ENCODE measurements at regions not wholly inside any gene's neighbourhood (a gene's known extent, or its start where the extent isn't known, plus 50 kb on each side); places are given as distances from the start of the nearest gene placed in this dataset.

DNA sequence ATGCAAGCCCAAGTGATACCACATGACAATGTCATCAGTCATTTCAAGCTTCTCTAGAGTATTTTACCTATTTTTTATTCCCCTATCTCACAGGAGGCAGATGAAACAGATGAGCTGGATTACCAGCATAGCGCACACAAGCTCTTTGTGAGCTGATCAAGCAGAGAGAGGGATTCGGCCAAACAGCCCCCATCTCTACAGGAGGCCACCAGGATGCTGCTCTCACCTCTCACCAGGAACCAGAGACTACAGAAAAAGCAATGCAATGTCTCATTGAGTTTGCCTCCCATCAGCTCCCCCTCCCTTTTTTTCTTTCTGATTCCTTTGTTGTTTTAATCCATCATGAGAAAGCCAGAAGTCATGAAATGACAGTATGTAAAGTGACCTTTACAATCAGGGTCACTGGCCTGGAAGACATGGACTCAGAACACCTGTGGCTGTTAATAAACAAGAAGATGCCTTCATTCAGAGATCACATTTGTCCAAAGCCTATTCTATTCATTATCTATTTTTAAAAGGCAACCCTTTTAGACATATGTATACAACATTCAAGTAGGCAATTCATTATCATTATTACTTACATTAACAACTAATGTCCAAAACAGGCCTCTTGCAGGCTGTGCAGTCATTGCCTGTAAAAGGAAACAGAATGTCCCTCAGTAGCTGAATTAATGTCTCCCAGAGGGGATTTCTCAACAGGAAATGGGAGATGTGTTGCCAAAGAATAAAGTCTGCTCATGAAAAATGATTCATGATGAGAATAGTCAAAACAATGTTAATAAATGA, 656.6 kb downstream of the TBC1D4 start:
- DNase-seq (ENCODE audit: low read depth in 4 of 4, low spot score in 3 of 4) = peak in 1 of 4 donors; percentile 12

DNA sequence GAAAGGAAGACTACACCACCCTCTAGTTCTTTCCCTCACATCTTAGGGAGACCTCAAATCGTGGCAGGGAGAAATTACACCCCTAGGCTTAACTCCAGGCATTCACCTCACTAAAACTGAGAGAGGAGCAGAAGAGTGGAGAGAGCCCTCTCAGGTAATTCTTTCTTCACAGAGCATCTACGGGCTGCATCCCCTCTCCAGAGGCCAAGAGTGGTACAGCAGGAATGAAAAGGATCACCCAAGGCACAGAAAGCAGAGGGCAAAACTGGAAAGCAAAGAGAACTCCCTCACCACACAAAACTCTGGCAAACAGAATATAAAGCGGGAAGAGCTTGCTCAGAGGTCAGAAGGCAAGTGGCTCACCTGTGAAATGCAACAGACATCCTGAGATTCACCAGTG, 661.2 kb downstream of the TBC1D4 start:
- no peak for DNase-seq (ENCODE audit: low read depth in 4 of 4, low spot score in 3 of 4)

DNA sequence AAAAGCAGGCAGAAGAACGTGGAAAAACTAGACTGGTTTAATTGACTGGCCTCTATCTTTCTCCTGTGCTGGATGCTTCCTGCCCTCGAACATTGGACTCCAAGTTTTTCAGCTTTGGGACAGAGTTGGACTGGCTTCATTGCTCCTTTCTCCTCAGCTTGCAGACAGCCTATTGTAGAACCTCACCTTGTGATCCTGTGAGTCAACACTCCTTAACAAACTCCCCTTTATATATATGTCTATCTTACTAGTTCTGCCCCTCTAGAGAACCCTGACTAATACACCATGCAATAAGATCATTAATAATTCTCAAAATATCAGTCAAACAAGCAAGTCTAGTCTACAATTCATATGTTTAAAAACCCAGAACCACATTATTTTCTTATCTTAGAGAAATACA, 662.4 kb downstream of the TBC1D4 start:
- DNase-seq (ENCODE audit: low read depth in 4 of 4, low spot score in 3 of 4) = no peak

DNA sequence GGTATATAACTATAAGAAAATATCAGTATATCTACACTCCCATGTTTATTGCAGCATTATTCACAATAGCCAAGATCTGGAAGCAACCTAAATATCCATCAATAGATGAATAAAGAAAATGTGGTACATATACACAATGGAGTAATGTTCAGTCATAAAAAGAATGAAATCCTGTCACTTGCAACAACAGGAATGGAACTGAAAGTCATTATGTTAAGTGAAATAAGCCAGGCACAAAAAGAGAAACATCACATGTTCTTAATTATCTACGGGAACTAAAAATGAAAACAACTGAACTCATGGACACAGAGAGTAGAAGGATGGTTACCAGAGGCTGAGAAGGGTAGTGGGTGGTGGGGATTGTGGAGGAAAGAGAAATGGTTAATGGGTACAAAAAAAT, 665.2 kb downstream of the TBC1D4 start:
- no peak for DNase-seq (ENCODE audit: low read depth in 4 of 4, low spot score in 3 of 4)

DNA sequence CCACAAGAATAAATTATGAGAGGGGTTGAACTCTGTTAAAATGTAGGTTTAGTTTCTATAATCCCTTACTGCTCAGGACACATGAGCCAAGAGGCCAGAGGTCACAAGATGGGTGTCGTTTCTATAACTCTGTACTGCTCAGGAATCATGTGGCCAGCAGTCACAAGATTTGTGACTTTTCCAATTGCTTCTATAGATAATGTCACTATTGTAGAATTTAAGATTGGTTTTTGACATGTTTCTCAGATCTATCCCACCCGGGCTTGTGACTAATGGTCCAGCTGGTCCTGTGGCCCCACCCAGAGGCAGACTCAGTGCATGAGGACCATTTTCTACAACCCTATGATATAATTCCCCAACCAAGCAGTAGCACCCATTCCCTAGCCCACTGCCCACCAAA, 662.0 kb upstream of the KLF12 start:
- DNase-seq (ENCODE audit: low read depth in 4 of 4, low spot score in 3 of 4) = no peak

DNA sequence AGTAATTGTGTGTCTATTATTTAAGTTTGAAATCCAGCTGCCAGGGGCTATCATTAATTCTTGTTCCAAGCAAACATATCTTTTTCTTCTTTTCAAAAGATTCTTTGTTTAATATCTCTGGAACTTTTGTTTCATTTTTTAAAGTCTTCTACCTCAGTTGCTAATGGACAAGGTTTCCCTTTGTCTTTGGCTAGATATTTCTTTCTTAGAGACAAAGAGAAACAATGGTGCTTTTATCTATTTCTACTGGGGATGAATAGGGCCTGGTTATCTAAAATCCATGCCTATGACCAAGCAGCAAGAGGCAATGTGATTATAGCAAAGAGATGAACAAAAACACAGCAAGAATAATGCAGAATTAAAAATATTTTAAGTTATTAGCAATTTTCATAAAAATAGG, 661.3 kb upstream of the KLF12 start:
- DNase-seq (ENCODE audit: low read depth in 4 of 4, low spot score in 3 of 4) = no peak

DNA sequence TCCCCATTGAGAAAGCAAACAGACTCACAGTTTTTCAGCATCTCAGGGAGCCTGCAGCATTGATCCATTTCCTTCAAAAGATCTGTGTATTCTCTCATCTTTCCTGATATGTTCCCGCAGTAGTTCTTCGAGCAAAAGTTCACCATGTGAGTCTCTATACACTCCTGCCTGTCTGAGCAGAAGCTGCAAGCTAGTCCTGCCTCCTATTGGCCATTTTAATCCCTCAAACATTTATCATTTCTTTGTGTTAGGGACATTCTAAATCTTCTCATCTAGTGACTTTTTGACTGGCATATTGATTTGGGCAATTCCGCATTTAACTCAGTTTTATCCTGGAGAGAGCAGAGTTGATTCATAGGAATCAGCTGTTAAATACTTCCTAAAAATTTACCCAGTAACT, 660.4 kb upstream of the KLF12 start:
- DNase-seq (ENCODE audit: low read depth in 4 of 4, low spot score in 3 of 4) = no peak

DNA sequence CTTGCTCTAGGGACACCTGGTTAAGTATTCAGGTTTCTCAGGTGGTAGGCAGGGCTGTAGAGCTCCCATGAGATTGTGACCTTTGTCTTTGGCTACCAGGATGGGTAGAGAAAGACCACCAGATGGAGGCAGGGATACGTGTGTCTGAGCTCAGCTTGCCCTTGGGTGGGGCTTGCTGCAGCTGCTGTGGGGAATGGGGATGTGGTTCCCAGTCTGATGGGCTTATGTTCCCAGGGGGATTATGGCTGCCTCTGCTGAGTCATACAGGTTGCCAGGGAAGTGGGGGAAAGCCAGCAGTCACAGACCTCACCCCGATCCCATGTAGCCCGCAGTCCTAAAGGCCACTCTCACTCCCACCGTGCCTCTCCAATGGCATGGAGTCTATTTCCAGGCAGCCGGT, 659.9 kb upstream of the KLF12 start:
- DNase-seq (ENCODE audit: low read depth in 4 of 4, low spot score in 3 of 4) = no peak

DNA sequence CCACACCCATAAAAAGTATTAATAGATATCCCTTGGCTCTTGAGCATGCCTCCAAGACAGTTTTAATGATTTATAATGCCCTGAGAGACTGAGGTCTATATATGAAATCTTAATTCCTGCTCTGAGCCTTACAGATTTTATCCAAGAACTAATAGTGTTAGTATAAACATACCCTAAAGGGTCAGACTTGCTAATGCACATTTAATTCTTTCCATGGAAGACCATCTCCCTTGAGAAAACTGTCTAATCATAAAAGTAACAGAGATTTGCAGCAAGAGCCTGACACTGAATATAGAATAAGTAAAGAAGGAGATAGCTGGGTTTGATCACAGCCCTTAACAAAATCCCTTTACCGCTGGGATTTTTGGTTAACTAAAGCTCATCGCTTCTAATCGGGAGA, 650.8 kb upstream of the KLF12 start:
- DNase-seq (ENCODE audit: low read depth in 4 of 4, low spot score in 3 of 4) = no peak

DNA sequence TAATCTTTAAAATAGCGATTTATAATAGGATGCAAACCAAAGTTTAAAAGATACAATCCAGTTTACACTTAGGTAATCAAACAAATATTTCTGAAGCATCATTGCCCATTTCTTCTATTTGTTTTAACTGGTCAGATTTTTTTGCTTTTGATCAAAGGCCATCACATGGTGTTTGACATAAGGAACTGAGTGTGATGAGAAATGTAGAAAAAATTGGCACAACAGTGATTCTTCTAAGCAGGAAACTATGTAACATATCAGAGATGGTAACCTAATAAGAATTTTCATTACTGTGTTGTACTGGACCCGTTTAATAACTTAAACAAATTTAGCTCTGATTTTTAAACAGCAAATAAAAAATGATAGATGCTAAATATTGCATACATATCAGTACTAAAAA, 644.7 kb upstream of the KLF12 start:
- no peak for DNase-seq (ENCODE audit: low read depth in 4 of 4, low spot score in 3 of 4)

DNA sequence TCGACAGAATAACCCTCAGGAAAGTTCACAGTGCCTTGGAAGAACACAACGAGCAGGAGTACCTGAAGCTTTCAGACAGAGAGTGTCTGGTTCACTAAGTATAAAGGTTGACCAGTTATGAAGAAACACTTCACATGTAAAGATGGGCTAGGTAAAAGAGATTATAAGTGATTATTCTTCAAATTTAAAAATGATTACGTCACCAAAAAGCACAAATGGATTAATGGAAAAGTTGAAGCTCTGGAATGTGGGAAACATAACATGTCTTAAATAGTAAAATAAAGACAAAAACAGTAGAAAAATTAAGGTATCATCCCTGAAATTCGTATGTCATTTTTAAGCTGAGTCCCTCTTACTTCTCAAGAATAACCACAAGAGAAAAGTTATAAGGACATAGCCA, 643.9 kb upstream of the KLF12 start:
- no peak for DNase-seq (ENCODE audit: low read depth in 4 of 4, low spot score in 3 of 4)

DNA sequence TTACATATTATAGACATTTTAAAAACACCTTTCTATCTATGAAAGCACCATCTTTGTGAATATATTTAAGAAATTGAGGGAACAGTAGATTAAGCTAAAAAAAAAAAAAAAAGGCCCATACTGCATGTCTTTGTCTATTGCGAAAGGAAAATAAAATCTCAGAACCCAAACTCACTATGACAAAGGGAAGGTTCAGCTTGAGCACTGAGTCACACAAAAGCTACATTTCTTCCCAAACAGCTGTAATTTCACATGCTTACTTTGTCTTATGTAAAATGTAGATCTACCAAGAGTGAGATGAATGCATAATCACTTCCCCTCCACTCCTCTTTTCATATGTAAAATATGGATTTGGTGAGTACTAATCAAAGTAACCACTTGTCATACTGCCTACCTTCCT, 640.1 kb upstream of the KLF12 start:
- no peak for DNase-seq (ENCODE audit: low read depth in 4 of 4, low spot score in 3 of 4)

DNA sequence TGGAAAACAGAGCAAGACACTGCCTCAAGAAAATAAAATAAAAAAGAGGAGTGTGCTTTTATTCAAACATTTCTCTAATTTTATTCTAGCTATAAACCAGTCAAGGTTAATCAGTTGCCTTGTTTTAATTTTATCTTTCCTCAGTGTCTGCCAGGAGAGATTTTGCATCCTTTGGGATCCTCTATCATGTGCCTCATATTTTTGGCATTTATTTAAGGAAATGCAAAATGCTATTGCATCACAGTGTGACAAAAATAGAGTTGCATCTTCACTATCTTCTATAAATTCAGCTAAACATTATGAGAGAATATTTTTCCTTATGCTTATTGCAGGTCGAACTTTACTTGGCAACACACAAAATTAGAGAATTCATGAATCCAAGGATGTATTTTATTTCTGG, 639.0 kb upstream of the KLF12 start:
- no peak for DNase-seq (ENCODE audit: low read depth in 4 of 4, low spot score in 3 of 4)

DNA sequence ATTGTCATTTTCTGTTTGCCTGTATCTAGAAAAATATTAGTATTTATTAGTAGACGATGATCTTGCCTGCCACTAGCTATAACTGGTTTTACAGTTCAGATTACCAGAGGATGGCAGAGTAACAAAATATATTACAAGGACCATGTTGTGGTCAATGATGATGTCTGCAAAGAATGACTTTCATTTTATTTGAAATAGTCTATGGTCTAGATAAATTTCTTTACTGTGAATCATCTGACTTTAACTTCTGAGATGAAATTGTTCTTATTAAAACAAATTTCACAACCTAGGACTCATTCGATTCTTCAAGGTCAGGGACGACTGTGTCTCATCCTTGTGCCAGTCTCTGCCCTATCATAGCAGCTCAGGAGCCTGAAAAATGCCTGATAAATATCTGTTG, 637.8 kb upstream of the KLF12 start:
- no peak for DNase-seq (ENCODE audit: low read depth in 4 of 4, low spot score in 3 of 4)

DNA sequence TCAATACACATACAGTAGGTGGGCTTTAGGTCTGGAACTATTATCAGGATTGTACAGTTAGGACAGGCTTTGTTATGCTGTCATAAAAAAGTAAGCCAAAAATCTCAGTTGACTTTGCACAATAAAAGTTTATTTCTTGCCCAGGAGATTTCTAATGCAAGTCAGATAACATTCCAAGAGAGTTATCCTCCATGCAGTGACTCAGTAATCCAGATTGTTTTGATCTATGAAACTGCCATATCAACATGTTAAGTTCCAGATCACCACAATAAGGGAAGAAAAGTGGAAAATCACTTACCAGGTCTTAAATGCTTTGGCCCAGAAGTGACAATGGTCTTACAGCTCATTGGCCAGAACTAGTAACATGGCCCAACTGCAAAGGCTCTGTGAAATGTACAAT, 636.2 kb upstream of the KLF12 start:
- DNase-seq (ENCODE audit: low read depth in 4 of 4, low spot score in 3 of 4) = no peak

DNA sequence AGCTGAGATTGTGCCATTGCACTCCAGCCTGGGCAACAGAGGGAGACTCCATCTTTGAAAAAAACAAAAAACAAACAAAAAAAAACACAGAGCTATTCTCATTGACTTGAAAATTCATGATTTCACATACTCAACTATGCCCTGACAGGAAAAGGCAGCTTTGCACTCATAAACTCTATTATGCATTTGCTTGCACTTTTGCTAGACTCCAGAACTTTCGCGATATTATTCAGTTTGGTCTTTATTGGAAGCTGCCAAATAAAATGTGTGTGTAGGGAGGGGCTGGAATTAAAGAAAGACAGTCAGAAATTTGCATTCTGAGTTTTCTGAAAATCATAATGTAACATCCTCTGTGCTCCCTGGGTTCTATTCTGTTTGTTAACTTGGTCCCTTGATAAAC, 635.1 kb upstream of the KLF12 start:
- no peak for DNase-seq (ENCODE audit: low read depth in 4 of 4, low spot score in 3 of 4)

DNA sequence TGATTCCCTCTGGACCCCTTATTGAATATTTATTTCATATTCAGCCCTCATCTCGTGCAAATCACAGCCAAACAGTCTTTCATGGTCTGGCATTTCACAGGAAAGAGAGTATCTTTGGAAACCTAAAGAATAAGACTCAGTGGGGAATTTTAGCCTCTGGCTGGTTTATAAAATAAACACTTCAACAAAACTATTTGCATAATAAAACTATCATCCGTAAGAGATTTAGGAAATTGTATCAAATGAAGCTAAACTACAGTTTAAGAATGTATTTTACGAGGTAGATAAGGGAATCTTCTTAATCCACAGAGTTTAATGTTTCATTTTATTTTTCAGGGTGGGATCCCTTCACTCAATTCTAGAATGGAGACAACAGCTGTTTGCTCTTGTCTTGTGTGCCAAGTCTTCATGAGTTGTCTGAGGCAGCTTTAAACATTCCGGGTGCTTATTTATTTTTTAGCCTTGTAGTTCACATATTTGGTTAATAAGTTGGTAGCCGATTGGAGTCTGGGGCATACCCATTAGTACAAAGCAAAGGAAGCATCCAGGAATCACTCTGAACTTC, 634.4 kb upstream of the KLF12 start:
- DNase-seq (ENCODE audit: low read depth in 4 of 4, low spot score in 3 of 4) = no peak

DNA sequence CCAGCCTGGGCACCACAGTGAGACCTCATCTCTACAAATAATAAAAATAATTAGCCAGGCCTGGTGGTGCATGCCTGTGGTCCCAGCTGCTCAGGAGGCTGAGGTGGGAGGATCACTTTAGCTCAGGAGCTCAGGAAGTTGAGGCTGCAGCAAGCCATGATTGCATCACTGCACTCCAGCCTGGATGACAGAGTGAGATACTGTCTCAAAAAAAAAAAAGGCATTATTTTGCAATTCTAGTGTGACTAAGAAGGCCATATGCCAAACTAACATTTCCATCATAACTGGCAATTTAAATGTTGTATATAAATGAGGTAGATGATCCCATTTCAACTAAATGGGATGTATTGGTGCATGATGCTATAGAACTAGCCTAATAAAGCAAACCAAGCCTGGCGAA, 632.8 kb upstream of the KLF12 start:
- no peak for DNase-seq (ENCODE audit: low read depth in 4 of 4, low spot score in 3 of 4)

DNA sequence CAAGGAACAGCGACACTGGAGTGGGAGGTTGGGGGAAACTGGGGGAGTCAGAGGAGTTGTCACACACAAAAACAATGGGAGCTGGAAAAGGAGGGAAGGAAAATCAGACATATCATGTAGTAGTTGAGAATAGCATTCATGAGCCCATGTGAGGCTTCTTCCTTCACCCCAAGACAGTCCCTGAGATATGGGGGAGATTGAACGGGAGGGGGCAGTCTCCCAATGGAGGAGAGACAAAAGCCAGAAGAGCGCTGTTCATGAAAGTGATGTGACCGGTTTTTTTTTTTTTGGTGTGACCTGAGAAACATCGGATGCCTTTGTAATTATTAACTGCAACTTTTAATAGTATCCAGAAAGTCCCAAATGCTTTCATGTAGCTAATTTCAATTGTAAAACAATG, 631.8 kb upstream of the KLF12 start:
- DNase-seq (ENCODE audit: low read depth in 4 of 4, low spot score in 3 of 4) = no peak

DNA sequence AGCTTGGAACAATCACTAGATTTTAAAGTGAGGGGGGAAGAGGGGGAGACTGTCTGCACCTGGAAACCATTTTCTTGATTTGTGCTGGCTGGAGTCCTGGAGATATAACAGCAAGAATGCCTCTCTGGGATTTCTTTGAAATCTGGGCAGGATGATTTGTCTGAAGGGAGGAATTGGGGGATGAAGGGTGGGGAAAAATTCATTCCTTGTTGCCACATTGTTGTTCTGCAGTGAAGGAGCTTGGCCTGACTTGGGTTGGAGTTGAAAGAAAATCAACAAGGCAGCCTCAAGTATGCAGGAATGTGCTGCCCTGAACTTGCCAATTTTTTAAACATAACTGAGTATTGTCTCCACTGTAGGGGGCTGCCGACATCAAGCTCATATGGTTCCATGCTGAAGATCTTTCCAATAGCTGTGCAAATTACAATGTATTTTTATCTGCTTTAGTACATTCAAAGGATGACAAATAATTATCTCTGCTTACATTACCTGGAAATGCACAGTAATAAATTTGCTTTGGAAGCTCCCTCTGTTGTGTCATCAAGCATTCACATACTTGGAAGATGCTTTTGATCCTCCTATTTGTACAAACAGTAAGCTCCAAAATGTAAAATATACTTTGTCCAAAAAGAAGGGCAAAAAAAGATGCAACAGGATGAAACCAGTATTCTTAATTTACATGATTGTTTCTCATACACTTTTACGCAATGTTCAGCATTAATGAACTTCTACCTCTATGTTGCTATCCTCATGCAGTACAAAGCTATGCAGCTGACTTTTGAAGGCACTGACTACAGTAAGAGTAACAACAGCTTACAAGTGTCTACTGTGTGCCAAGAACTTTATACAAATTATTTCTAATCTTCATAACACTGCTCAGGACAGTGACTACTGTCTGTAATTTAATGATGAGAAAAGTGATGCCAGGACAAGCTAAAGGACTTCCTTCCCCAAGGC, 627.9 kb upstream of the KLF12 start:
- no peak for DNase-seq (ENCODE audit: low read depth in 4 of 4, low spot score in 3 of 4)

DNA sequence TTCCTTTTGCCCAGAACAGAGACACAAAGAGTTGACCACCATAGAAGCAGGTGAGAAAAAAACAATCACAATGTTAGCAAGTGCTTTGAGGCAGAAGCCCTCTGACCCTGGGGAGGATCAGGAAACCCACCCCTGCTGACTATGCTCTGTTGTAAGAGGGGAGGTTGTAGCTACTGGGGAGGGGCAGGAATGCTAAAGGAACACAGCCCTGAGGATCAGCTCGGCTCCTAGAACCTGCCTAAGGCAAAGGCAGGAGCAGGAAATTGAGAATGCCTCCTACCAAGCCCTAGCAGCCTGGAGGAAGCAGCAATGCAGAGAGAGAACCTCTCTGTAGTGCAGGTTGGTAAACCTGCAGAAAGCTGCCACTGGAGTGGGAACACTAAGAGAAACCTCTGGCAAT, 624.0 kb upstream of the KLF12 start:
- no peak for DNase-seq (ENCODE audit: low read depth in 4 of 4, low spot score in 3 of 4)

DNA sequence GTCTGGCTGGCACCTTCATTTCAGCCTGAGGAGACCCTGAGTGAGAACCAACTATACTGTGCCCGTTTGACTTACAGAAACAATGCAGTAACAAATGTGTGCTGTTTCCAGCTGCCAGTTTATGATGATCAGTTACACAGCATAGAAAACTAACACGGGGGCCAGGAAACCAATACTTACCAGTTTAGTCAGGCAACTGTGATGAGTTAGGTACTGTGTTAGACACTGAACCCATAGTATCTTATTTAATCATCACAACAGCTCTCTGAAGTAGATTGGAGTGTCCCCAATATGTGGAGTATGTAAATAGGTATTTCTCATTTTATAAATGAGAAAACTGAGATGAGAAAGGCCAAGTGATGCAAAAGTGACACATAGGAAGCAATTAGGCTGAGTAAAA, 620.9 kb upstream of the KLF12 start:
- no peak for DNase-seq (ENCODE audit: low read depth in 4 of 4, low spot score in 3 of 4)

All from left renal pelvis (tissue), 4 donors.